OCI-LY1 (cell line): ENCODE measurements at regions not wholly inside any gene's neighbourhood (a gene's known extent, or its start where the extent isn't known, plus 50 kb on each side); places are given as distances from the start of the nearest gene placed in this dataset.

Experiments used
- H2AFZ ChIP-seq: fragments of 200-600 bp; sonication (generic), shearing (Covaris generic); 2 replicates; pipeline ENCODE4 v1.6.0; 2014; ENCODE audit warnings: antibody characterized with exemption, mild to moderate bottlenecking, low read length
- H3F3A ChIP-seq: fragments of 200-600 bp; sonication (generic), shearing (Covaris generic); 2 replicates; pipeline ENCODE4 v1.6.0; 2014; ENCODE audit warnings: mild to moderate bottlenecking, antibody characterized with exemption, low read length, moderate library complexity; ENCODE audit not compliant: insufficient read depth
- H3K27ac ChIP-seq: fragments of 200-600 bp; sonication (generic); 2 replicates; pipeline ENCODE4 v1.5.1; 2014; ENCODE audit warnings: low read length, mixed run types, mild to moderate bottlenecking, low read depth; ENCODE audit not compliant: poor library complexity, severe bottlenecking
- H3K27me3 ChIP-seq: fragments of 200-600 bp; sonication (generic); 2 replicates; pipeline ENCODE4 v1.6.0; 2014; ENCODE audit warnings: antibody characterized with exemption, mild to moderate bottlenecking, low read length, moderate library complexity; ENCODE audit not compliant: insufficient read depth
- H3K36me3 ChIP-seq: fragments of 200-600 bp; sonication (generic); 2 replicates; pipeline ENCODE4 v1.6.1; 2014; ENCODE audit warnings: mild to moderate bottlenecking, antibody characterized with exemption, low read length, moderate library complexity, mixed read lengths; ENCODE audit not compliant: insufficient read depth
- H3K4me1 ChIP-seq: fragments of 200-600 bp; sonication (generic); 2 replicates; pipeline ENCODE4 v1.5.1; 2014; ENCODE audit warnings: mild to moderate bottlenecking, low read length, moderate library complexity; ENCODE audit not compliant: insufficient read depth, severe bottlenecking
- H3K4me2 ChIP-seq: fragments of 200-600 bp; sonication (generic), shearing (Covaris generic); 2 replicates; pipeline ENCODE4 v1.6.1; 2014; ENCODE audit warnings: low read length
- H3K4me3 ChIP-seq: fragments of 200-600 bp; sonication (generic); 2 replicates; pipeline ENCODE4 v1.5.1; 2014; ENCODE audit warnings: low read length, low read depth, mild to moderate bottlenecking, mixed read lengths; ENCODE audit not compliant: poor library complexity, severe bottlenecking
- H3K79me2 ChIP-seq: fragments of 200-600 bp; shearing (Covaris generic); 2 replicates; pipeline ENCODE4 v1.6.1; 2016; ENCODE audit warnings: mixed run types, low read length, mixed read lengths; ENCODE audit not compliant: insufficient read depth
- H3K9ac ChIP-seq: fragments of 200-600 bp; sonication (generic), shearing (Covaris generic); 2 replicates; pipeline ENCODE4 v1.6.1; 2014; ENCODE audit warnings: mild to moderate bottlenecking, low read length, mixed read lengths
- H3K9me2 ChIP-seq: fragments of 200-600 bp; sonication (generic), shearing (Covaris generic); 2 replicates; pipeline ENCODE4 v1.6.1; 2014; ENCODE audit warnings: low read depth, mild to moderate bottlenecking, low read length, mixed read lengths
- H3K9me3 ChIP-seq: fragments of 200-600 bp; shearing (Covaris generic); 2 replicates; pipeline ENCODE4 v1.6.1; 2014; ENCODE audit warnings: low read length, mixed read lengths
- H4K20me1 ChIP-seq: fragments of 200-600 bp; sonication (generic), shearing (Covaris generic); 2 replicates; pipeline ENCODE4 v1.6.0; 2016; ENCODE audit warnings: mild to moderate bottlenecking, low read length; ENCODE audit not compliant: insufficient read depth
- CTCF ChIP-seq: fragments of 200-600 bp; sonication (generic), shearing (Covaris generic); IDR thresholded peaks from 2 replicates; pipeline ENCODE4 v1.5.1; 2017; ENCODE audit warnings: mild to moderate bottlenecking, antibody characterized with exemption, low read length, moderate library complexity, mixed read lengths
- EZH2 ChIP-seq: fragments of 200-600 bp; sonication (generic), shearing (Covaris generic); IDR thresholded peaks from 2 replicates; pipeline ENCODE4 v1.8.0; 2017; ENCODE audit warnings: borderline replicate concordance, mixed run types, mild to moderate bottlenecking, antibody characterized with exemption, low read length, moderate library complexity, mixed read lengths

- H3K9me3 ChIP-seq, result no peaks in the 10 kb centered on the region
- H4K20me1 ChIP-seq, result no peaks in the 10 kb centered on the region
- no peaks in the 10 kb centered on the region for H3K4me1 ChIP-seq
- no peak overlapping the region for H3K4me3 ChIP-seq
- H3K36me3 ChIP-seq, result no peaks in the 10 kb centered on the region
- no peak overlapping the region for H3K27ac ChIP-seq
- no peaks in the 10 kb centered on the region for H3F3A ChIP-seq
- no peaks in the 10 kb centered on the region for H3K79me2 ChIP-seq
- no peak overlapping the region for H2AFZ ChIP-seq
- H3K9ac ChIP-seq, result no peak overlapping the region
- 0 out of 2 replicates have a peak, but pooled peaks cover 5% of the 10 kb centered on the region for H3K27me3 ChIP-seq
- H3K9me2 ChIP-seq, result no peaks in the 10 kb centered on the region
- H3K4me2 ChIP-seq, result no peak overlapping the region
- TF ChIP-seq CTCF (no peak), EZH2 (no peak)
These were observed 156.1 kb downstream of the HIPK3 start for GRCh38 chr11:33413301-33413700.

GRCh38 chr11:33412241-33412640 lies 155.1 kb downstream of the HIPK3 start:
- Histone ChIP-seq H3K9me3 (no peaks in the 10 kb centered on the region), H3K79me2 (no peaks in the 10 kb centered on the region), H3K4me1 (no peaks in the 10 kb centered on the region), H3K9ac (no peak overlapping the region), H3F3A (no peaks in the 10 kb centered on the region), H3K27me3 (0 out of 2 replicates have a peak, but pooled peaks cover 5% of the 10 kb centered on the region), H3K36me3 (no peaks in the 10 kb centered on the region), H3K4me2 (no peak overlapping the region), H3K27ac (no peak overlapping the region), H3K4me3 (no peak overlapping the region), H2AFZ (no peak overlapping the region), H4K20me1 (no peaks in the 10 kb centered on the region), H3K9me2 (no peaks in the 10 kb centered on the region)
- TF ChIP-seq CTCF (no peak), EZH2 (no peak)

- Histone ChIP-seq H3K9ac (no peak overlapping the region), H3K9me2 (no peaks in the 10 kb centered on the region), H3K4me1 (no peaks in the 10 kb centered on the region), H3K27ac (no peak overlapping the region), H3K4me2 (no peak overlapping the region), H2AFZ (no peak overlapping the region), H3K4me3 (no peak overlapping the region), H3K9me3 (no peaks in the 10 kb centered on the region), H4K20me1 (no peaks in the 10 kb centered on the region), H3F3A (no peaks in the 10 kb centered on the region), H3K36me3 (no peaks in the 10 kb centered on the region), H3K79me2 (no peaks in the 10 kb centered on the region), H3K27me3 (0 out of 2 replicates have a peak, but pooled peaks cover 5% of the 10 kb centered on the region)
- TF ChIP-seq CTCF (no peak), EZH2 (no peak)
These were observed 154.6 kb downstream of the HIPK3 start for GRCh38 chr11:33411751-33412150.
